ENCODE measurements at regions not wholly inside any gene's neighbourhood (a gene's known extent, or its start where the extent isn't known, plus 50 kb on each side); places are given as distances from the start of the nearest gene placed in this dataset.
A peak's percentile ranks its signal among the peaks of the same experiment; 100 is the strongest.

DNA sequence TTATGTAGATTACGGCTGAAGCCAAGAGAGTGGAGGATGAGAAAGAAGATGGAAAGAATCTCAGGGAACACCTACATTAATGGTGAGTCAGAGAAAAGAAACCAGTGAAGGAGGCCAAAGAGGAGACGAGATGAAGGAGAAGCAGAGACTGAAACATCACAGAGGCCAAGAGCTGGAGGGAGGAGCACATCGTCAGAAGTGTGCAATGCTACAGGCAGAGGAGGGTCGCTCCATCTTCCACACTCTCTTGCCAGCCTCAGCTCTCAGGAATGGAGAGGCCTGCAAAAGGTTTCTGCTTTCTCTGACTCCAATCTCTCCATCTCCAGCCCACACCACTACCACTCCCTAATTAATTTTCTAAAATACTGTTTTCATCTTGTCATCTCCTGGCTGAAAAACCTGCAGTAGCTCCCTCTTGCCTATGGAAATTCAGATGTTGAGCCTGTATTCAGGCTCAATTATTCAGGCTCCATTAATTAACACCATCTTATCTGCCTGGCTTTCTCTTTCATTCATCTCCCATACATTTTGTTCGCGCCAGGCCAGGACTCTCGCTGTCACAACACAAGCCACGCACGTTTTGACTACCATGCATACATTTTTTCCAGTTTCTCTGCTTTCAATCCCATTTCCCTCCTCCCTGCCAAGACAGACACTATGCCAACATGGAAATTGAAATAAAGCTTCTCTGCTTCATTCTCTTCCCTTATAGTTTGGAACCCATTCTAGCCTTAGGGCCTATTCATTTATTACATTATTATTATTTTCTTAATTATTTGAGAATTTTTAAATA is 165.8 kb downstream of the INHBA start:
- Histone ChIP-seq H4K20me1 (ENCODE audit: low read depth) (no peaks in the 10 kb centered on the region), H3K79me2 (ENCODE audit: low read depth) (no peaks in the 10 kb centered on the region), H3K4me3 (no peak overlapping the region), H3K4me1 (peaks cover 7% of the 10 kb centered on the region), H2AFZ (replicated peaks) (no peak overlapping the region), H3K9me3 (ENCODE audit: low read depth) (no peaks in the 10 kb centered on the region), H3K9ac (no peak overlapping the region), H3K36me3 (no peaks in the 10 kb centered on the region), H3F3A (ENCODE audit: low read depth) (peaks cover 7% of the 10 kb centered on the region), H3K27me3 (no peaks in the 10 kb centered on the region), H3K4me2 (no peak overlapping the region), H3K27ac (no peak overlapping the region)
- Mint-ChIP-seq H3K27ac (no peak overlapping the region), H3K36me3 (no peaks in the 10 kb centered on the region), H3K4me1 (no peaks in the 10 kb centered on the region), H3K9me3 (no peaks in the 10 kb centered on the region), H3K27me3 (ENCODE audit: insufficient read depth, low read depth) (no peaks in the 10 kb centered on the region), H3K4me3 (no peak overlapping the region)
- DNase-seq (ENCODE audit: low spot score), result no peak
- TF ChIP-seq EZH2phosphoT487 (IDR thresholded peaks at IDR 0.05), result no peak
- no peak for TF ChIP-seq EZH2 (IDR thresholded peaks at IDR 0.05)
- TF ChIP-seq, protein P1, sequence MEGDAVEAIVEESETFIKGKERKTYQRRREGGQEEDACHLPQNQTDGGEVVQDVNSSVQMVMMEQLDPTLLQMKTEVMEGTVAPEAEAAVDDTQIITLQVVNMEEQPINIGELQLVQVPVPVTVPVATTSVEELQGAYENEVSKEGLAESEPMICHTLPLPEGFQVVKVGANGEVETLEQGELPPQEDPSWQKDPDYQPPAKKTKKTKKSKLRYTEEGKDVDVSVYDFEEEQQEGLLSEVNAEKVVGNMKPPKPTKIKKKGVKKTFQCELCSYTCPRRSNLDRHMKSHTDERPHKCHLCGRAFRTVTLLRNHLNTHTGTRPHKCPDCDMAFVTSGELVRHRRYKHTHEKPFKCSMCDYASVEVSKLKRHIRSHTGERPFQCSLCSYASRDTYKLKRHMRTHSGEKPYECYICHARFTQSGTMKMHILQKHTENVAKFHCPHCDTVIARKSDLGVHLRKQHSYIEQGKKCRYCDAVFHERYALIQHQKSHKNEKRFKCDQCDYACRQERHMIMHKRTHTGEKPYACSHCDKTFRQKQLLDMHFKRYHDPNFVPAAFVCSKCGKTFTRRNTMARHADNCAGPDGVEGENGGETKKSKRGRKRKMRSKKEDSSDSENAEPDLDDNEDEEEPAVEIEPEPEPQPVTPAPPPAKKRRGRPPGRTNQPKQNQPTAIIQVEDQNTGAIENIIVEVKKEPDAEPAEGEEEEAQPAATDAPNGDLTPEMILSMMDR (IDR thresholded peaks at IDR 0.05), result no peak

DNA sequence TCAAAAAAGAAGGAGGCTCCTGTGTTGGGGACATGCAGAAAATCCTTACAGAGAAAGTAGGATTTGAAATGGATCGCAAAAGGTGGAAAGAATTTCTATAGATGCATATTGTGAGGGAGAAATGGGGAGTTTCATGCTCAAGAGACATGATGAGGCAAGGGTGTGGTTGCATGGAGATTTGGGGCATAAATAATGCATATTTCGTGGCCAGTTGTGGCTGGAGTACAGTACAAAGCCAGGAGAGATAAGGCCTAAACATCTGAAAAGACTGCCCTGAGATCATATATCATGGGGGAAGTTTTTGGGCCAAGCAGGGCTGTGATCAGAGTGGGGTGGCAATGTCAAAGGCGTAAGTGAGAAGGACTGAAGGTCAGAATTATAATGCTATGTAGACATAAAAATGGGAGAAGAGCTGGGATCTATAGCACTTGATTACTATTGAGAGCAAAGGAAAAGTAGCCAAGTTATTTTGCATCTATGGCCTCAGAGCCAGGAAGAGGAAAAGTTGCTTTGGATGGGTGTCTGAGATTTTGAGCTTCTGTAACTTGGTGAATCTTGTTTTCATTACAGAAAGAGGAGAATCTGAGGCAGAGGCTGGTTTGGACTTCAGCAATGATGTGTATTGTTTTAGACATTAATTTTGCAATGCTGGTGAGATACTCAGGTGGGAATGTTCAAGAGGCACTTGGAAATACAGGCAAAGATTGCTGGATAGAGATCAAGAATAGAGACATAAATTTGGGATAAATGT is 166.6 kb downstream of the INHBA start:
- Histone ChIP-seq H3K4me1 (peaks cover 7% of the 10 kb centered on the region), H3K36me3 (no peaks in the 10 kb centered on the region), H3K4me3 (no peak overlapping the region), H3K27ac (no peak overlapping the region), H3K9me3 (ENCODE audit: low read depth) (no peaks in the 10 kb centered on the region), H3K27me3 (no peaks in the 10 kb centered on the region), H3K79me2 (ENCODE audit: low read depth) (no peaks in the 10 kb centered on the region), H3K9ac (no peak overlapping the region), H3K4me2 (no peak overlapping the region), H3F3A (ENCODE audit: low read depth) (peaks cover 7% of the 10 kb centered on the region), H4K20me1 (ENCODE audit: low read depth) (no peaks in the 10 kb centered on the region), H2AFZ (replicated peaks) (no peak overlapping the region)
- Mint-ChIP-seq H3K4me1 (no peaks in the 10 kb centered on the region), H3K36me3 (no peaks in the 10 kb centered on the region), H3K27me3 (ENCODE audit: insufficient read depth, low read depth) (no peaks in the 10 kb centered on the region), H3K4me3 (no peak overlapping the region), H3K9me3 (no peaks in the 10 kb centered on the region), H3K27ac (no peak overlapping the region)
- no peak for DNase-seq (ENCODE audit: low spot score)
- no peak for TF ChIP-seq EZH2 (IDR thresholded peaks at IDR 0.05)
- TF ChIP-seq, protein P1 (IDR thresholded peaks at IDR 0.05), result no peak
- TF ChIP-seq EZH2phosphoT487 (IDR thresholded peaks at IDR 0.05), result no peak

DNA sequence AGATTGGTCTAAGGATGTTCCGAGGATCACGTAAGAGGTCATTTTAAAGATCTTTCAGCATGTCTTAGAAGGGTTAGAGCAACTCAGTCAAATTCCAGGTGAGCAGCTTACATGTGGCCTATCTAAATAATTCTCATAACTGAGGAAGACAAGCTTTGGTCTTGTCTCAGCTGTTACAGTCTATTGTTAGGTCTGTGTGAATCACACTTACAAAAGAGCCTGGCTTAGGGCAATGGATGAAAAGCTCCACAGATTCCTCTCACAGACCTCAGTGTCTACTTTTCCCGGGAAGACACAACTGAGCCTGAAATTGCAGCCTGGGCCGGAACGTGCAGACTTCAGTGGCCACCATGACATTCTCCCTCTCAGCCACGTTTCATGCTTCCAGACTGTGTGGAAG is 173.1 kb downstream of the INHBA start:
- Histone ChIP-seq H4K20me1 (ENCODE audit: low read depth) (no peaks in the 10 kb centered on the region), H3K27me3 (no peaks in the 10 kb centered on the region), H3K36me3 (no peaks in the 10 kb centered on the region), H3K79me2 (ENCODE audit: low read depth) (no peaks in the 10 kb centered on the region), H3K9ac (no peak overlapping the region), H3K4me2 (no peak overlapping the region), H2AFZ (replicated peaks) (peak overlapping the region; percentile 53), H3K9me3 (ENCODE audit: low read depth) (no peaks in the 10 kb centered on the region), H3K27ac (no peak overlapping the region), H3K4me1 (no peaks in the 10 kb centered on the region), H3K4me3 (no peak overlapping the region), H3F3A (ENCODE audit: low read depth) (no peaks in the 10 kb centered on the region)
- Mint-ChIP-seq H3K27ac (no peak overlapping the region), H3K4me1 (no peaks in the 10 kb centered on the region), H3K27me3 (ENCODE audit: insufficient read depth, low read depth) (no peaks in the 10 kb centered on the region), H3K36me3 (no peaks in the 10 kb centered on the region), H3K4me3 (no peak overlapping the region), H3K9me3 (no peaks in the 10 kb centered on the region)
- TF ChIP-seq, protein P1 (IDR thresholded peaks at IDR 0.05), result no peak
- TF ChIP-seq EZH2phosphoT487 (IDR thresholded peaks at IDR 0.05) (no peak), EZH2 (IDR thresholded peaks at IDR 0.05) (no peak)
- no peak for DNase-seq (ENCODE audit: low spot score)

All from neural progenitor cell (in vitro differentiated cells).